GM21367 (cell line): ENCODE measurements at regions not wholly inside any gene's neighbourhood (a gene's known extent, or its start where the extent isn't known, plus 50 kb on each side); places are given as distances from the start of the nearest gene placed in this dataset.

Source experiments
- ATAC-seq: cut with Tn5 transposase; IDR thresholded peaks from one replicate; pipeline ENCODE4 v1.9.1; 2021; ENCODE audit not compliant: unreplicated experiment

- ATAC-seq: no peak
Observed at GRCh38 chr7:136049818-136050461, 72.8 kb upstream of the MTPN start.

DNA sequence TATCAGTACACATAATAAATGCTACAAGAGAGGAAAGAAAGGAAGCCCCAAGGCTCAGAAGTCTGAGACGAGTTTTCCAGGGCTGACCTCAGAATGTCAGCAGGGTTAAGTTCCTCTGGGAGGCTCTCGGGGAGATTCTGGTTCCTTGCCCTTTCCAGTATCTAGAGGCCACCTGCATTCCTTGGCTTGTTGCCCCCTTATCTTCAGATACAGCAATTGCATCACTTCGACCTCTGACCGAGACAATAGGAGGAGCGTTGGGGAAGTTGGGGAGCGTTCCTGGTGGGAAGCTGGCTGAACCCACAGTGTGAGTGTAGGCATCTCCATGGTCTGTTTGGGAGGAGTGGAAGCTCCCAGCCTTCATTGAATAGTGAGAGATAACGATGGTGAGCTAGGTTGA is 72.0 kb upstream of the MTPN start:
- no peak for ATAC-seq

DNA sequence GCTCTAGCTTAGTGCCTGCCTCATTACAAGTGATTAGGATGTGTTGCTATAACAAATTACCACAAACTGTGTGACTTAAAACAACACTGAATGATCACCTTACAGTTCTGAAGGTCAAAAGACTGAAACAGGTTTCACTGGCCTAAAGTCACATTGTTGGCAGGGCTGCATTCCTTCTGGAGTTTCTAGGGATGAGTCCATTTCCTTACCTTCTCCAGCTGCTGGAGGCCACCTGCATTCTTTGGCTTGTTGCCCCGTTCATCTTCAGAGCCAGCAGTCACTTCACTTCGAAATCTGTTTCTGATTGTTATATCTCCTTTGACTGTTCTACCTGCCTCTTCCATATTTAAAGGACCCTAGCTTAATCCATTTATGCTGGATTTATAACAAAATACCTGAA is 69.4 kb upstream of the MTPN start:
- no peak for ATAC-seq

DNA sequence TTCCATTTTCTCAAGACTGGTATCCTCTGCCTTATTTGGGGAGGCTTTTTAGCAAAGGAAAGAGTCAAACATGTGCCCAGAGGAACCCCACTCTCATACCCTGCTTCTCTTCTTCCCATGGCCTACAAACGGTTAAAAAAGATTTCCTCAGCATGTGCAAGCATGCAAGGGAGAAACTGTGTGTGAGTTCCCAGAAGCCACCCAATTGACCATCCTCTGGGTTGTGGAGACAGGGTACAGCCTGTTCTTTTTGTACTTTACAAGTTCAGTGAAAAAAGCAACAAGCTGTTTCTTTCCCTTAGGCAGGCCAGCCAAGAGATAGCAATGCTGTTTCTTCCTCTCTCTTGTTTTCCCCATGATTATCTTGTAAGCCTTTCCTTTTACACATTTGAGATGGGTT is 68.8 kb upstream of the MTPN start:
- no peak for ATAC-seq

DNA sequence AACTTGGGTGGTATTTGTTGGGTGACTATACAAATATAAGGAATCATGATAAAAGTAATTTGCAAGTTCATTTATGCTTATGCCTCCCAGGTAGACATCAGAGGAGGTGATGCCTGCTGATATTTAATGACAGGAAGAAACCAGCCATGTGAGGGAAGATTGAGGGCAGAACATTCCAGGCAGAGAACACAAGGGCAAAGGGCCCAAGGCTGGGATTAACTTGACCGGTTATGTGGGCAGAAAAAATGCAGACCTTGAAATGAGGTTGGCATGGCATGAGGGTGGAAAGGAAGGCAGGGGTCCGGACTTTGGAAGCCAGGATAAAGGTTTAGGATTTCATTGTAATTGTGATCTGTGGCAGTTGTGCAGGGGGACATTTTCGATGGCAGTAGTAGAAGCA is 68.0 kb upstream of the MTPN start:
- no peak for ATAC-seq

- ATAC-seq: no peak
Observed at GRCh38 chr7:136039577-136040345, 62.6 kb upstream of the MTPN start.

DNA sequence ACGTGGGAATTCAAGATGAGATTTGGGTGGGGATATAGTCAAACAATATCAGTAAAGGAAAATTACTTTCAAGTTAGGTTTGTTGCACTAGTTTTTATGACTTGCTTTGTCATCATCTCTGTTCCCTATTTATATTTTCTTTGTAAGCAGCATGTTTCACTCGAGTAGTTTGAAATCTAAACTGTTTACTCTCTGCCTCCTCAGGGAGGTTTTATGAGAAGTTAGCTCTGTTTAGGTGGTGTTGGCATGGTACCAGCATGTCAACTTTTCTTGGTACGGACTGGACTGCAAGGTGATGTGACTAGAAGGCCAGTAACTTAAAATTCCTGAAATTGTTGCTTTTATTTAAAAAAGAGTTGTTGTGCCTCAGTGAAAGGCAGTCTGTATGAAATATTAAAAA is 59.2 kb upstream of the MTPN start:
- ATAC-seq: no peak

DNA sequence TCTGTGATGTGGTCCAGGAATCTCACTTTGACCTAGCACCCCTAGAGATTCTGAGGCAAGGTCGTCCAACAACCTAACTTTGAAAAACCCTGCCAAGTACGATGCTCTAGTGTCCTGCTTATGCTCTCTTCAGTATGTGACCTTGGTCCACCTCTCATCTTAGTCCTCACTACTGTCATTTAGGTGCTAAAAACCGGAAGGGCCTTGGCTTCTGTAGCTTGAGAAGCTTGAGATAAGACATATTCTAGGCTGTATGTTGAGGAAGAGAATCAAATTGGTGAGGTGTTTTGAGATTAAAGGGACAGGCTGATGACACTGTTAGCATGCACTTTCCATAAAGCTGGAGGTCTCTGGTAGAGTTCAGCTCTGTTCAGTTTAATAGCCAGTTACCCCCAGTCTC is 57.0 kb upstream of the MTPN start:
- ATAC-seq: no peak

DNA sequence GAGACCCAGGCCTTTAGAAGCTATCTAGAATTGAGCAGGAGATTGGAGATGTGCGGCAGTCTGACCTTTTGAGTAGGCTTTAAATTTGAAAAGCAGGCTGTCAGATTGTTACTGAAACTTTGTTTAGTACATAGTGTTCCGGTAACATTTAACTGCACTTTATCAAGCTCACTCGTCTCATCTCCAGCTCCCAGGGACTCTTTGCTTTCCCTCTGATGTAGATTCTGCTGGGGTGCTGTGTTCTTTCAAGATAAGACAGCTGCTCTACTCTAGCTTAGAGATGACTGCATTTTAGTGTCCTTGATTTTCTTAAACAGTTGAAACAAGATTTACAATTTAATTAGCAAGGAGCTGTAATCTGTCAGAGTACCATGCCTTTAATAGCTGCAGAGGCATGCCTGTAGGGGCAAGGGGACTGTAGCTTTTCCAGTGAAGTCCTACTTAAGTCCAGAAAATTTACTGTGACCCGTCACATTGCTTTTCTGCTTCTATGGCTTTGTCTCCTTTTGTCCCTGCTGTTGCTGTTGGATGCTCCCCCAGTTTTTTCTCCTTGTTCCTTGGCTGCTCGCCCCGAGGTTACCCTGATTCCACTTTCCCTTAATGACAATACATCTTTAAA is 56.4 kb upstream of the MTPN start:
- no peak for ATAC-seq

- ATAC-seq: peak; percentile 78
Observed at GRCh38 chr7:136030867-136031318, 53.7 kb upstream of the MTPN start.

DNA sequence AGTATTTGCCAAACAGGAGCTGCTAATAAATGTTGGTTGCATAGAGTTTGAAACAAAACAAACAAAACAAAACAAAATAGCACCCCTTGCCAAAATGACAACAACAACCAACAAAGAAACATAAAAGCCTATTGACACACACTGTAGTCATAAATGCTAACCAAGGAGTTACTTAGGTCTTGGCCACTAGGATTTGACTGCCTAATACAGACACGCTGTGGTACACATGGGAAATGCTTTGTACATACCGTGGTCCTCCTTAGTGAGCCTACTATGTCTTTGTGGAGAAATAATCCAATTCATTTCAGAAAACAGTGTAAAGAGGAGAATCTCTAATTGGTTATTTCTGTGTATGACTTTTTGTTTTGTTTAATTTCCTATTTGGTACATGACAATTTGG is 53.2 kb upstream of the MTPN start:
- ATAC-seq: no peak

DNA sequence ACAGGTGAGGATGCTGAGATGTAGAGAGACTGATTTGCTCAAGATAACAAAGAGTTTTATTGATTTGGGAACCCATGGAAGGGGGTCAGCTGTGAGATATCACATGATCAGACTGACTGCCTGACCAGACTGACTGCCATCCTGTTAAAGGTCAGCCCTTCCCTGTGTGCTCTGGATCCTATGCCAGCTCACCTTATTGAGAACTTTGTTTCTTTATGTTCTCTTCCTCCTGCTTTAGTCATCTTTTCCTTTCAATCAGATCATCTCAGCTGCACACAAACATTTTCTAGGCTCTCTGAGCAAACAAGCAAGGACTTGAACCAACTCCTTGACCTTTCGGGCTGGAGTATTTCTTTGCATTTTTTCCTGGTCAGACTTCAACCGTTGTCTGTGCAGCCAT is 50.0 kb upstream of the MTPN start:
- ATAC-seq: no peak
